GM18499 (cell line): ENCODE measurements at regions not wholly inside any gene's neighbourhood (a gene's known extent, or its start where the extent isn't known, plus 50 kb on each side); places are given as distances from the start of the nearest gene placed in this dataset.

ENCODE experiments used
- ATAC-seq: cut with Tn5 transposase; IDR thresholded peaks from one replicate; pipeline ENCODE4 v1.9.1; 2021; ENCODE audit warnings: moderate number of reproducible peaks; ENCODE audit not compliant: insufficient read depth, unreplicated experiment

GRCh38 chr6:22875845-22876244 lies 306.5 kb downstream of the HDGFL1 start:
- ATAC-seq = no peak

GRCh38 chr6:22878324-22878701 lies 308.9 kb downstream of the HDGFL1 start:
- no peak for ATAC-seq

- ATAC-seq = no peak
Observed at GRCh38 chr6:22878706-22879105, 309.3 kb downstream of the HDGFL1 start.

- no peak for ATAC-seq
Observed at GRCh38 chr6:22880686-22881433, 311.5 kb downstream of the HDGFL1 start.

- ATAC-seq = no peak
Observed at GRCh38 chr6:22882581-22882980, 313.2 kb downstream of the HDGFL1 start.

- no peak for ATAC-seq
Observed at GRCh38 chr6:22883061-22883717, 313.8 kb downstream of the HDGFL1 start.

- no peak for ATAC-seq
Observed at GRCh38 chr6:22884456-22884855, 315.1 kb downstream of the HDGFL1 start.

GRCh38 chr6:22886650-22887581 lies 317.6 kb downstream of the HDGFL1 start:
- no peak for ATAC-seq

GRCh38 chr6:22888163-22888752 lies 318.9 kb downstream of the HDGFL1 start:
- ATAC-seq = no peak

GRCh38 chr6:22891934-22892333 lies 322.6 kb downstream of the HDGFL1 start:
- ATAC-seq = no peak

GRCh38 chr6:22892452-22892851 lies 323.1 kb downstream of the HDGFL1 start:
- ATAC-seq = no peak

GRCh38 chr6:22896696-22897095 lies 327.3 kb downstream of the HDGFL1 start:
- ATAC-seq = no peak

- ATAC-seq = no peak
Observed at GRCh38 chr6:22899426-22899825, 330.1 kb downstream of the HDGFL1 start.

- ATAC-seq = no peak
Observed at GRCh38 chr6:22903826-22904225, 334.5 kb downstream of the HDGFL1 start.

GRCh38 chr6:22904431-22904830 lies 335.1 kb downstream of the HDGFL1 start:
- ATAC-seq = no peak

GRCh38 chr6:22906091-22906549 lies 336.8 kb downstream of the HDGFL1 start:
- ATAC-seq = no peak

- ATAC-seq = no peak
Observed at GRCh38 chr6:22907085-22907484, 337.7 kb downstream of the HDGFL1 start.

GRCh38 chr6:22910370-22910769 lies 341.0 kb downstream of the HDGFL1 start:
- no peak for ATAC-seq

- ATAC-seq = no peak
Observed at GRCh38 chr6:22913612-22914011, 344.2 kb downstream of the HDGFL1 start.

GRCh38 chr6:22917344-22917743 lies 348.0 kb downstream of the HDGFL1 start:
- ATAC-seq = no peak
